KMS-11 (cell line): ENCODE measurements at regions not wholly inside any gene's neighbourhood (a gene's known extent, or its start where the extent isn't known, plus 50 kb on each side); places are given as distances from the start of the nearest gene placed in this dataset.

Experiments used
- H2AFZ ChIP-seq: fragments of 200-600 bp; sonication (generic); 2 replicates; pipeline ENCODE4 v1.6.1; 2016; ENCODE audit warnings: antibody characterized with exemption, mixed run types, low read depth
- H3K27ac ChIP-seq: fragments of 200-600 bp; sonication (generic); 2 replicates; pipeline ENCODE4 v1.6.1; 2016; ENCODE audit warnings: mild to moderate bottlenecking, mixed run types
- H3K27me3 ChIP-seq: fragments of 200-600 bp; sonication (generic); 2 replicates; pipeline ENCODE4 v1.6.1; 2017; ENCODE audit warnings: mild to moderate bottlenecking, low read depth, mixed run types, moderate library complexity; ENCODE audit not compliant: insufficient read depth
- H3K36me3 ChIP-seq: fragments of 200-600 bp; sonication (generic); 2 replicates; pipeline ENCODE4 v1.6.1; 2017; ENCODE audit warnings: mild to moderate bottlenecking, mixed run types; ENCODE audit not compliant: insufficient read depth
- H3K4me1 ChIP-seq: fragments of 200-600 bp; sonication (generic); 2 replicates; pipeline ENCODE4 v1.6.1; 2016; ENCODE audit warnings: mild to moderate bottlenecking, low read depth, mixed run types; ENCODE audit not compliant: poor library complexity, severe bottlenecking
- H3K4me2 ChIP-seq: fragments of 200-600 bp; sonication (generic); 2 replicates; pipeline ENCODE4 v1.7.0; 2016; ENCODE audit warnings: mild to moderate bottlenecking, mixed run types
- H3K4me3 ChIP-seq: fragments of 200-600 bp; sonication (generic); IDR thresholded peaks from 2 replicates; pipeline ENCODE4 v1.6.1; 2017; ENCODE audit warnings: low read depth, low read length, mixed read lengths; ENCODE audit not compliant: insufficient read depth
- H3K79me2 ChIP-seq: fragments of 200-600 bp; sonication (generic); 2 replicates; pipeline ENCODE4 v1.6.1; 2016; ENCODE audit warnings: low read depth, mixed run types; ENCODE audit not compliant: insufficient read depth
- H3K9ac ChIP-seq: fragments of 200-600 bp; sonication (generic); 2 replicates; pipeline ENCODE4 v1.6.1; 2016; ENCODE audit warnings: mild to moderate bottlenecking, mixed run types
- H4K20me1 ChIP-seq: fragments of 200-600 bp; sonication (generic); 2 replicates; pipeline ENCODE4 v1.6.1; 2016; ENCODE audit warnings: mild to moderate bottlenecking, mixed run types; ENCODE audit not compliant: insufficient read depth
- CTCF ChIP-seq: fragments of 200-600 bp; sonication (generic); conservative IDR thresholded peaks from 2 replicates; pipeline ENCODE4 v1.6.1; 2017; ENCODE audit warnings: low read depth, mild to moderate bottlenecking, antibody characterized with exemption, low read length, moderate library complexity, mixed read lengths

DNA sequence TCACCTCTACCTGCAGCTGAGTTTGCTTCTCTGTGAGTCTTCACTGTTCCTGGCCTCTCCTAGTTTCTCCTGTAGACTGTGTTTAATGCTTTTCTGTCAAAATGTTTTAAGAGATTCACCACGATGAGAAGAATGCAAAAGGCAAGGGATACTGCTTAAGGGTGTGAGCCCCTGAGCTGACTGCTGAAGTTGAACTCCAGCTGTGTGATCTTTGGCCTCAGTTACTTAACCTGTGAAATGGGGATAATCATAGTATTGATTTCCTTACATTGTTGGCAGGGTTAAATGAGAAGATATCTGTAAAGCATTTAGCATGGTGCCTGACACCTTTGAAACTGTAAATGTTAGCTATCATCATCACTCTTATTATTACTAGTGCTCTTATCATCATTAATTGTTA lies 230.2 kb upstream of the MYLIP start:
- no peak overlapping the region for H3K9ac ChIP-seq
- H3K4me1 ChIP-seq: no peaks in the 10 kb centered on the region
- no peak overlapping the region for H2AFZ ChIP-seq
- no peak overlapping the region for H3K27ac ChIP-seq
- no peak for TF ChIP-seq CTCF
- H3K4me2 ChIP-seq: no peak overlapping the region
- no peaks in the 10 kb centered on the region for H4K20me1 ChIP-seq
- H3K79me2 ChIP-seq: no peaks in the 10 kb centered on the region
- no peaks in the 10 kb centered on the region for H3K27me3 ChIP-seq
- H3K4me3 ChIP-seq: no peak overlapping the region
- no peaks in the 10 kb centered on the region for H3K36me3 ChIP-seq

DNA sequence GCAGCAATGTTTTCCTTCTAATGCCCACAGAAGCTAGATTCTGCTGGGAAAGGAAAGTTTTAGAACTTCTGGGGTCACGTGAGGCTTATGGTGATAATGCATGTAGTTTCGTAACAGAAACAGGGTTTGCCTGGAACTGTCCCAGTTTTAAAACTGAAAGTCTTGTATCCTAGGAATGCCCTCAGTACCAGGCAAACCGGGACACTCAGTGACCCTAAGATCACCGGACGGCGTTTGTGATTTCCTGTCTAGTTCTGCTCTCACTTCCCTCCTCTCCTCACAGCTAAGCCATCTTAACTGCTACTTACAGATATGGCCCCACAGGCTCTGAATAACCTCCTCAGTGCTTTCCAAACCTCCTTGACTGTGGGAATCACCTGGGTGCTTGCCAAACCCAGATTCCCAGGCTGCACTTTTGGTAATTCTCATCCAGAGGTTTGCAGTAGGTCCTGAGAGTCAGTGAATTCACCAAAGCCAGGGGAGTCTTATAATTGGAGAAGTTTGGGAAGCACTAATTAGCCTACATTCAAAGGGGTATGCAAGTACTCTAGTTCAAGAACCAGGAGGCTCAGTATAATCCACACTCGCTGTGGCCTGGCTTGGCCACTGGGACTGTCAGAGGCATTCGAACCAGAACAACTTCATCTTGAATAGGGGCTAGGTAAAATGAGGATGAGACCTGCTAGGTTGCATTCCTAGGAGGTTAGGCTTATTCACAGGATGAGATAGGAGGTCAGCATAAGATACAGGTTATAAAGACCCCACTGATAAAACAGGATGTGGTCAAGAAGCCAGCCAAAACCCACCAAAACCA lies 231.6 kb upstream of the MYLIP start:
- no peak overlapping the region for H2AFZ ChIP-seq
- no peaks in the 10 kb centered on the region for H4K20me1 ChIP-seq
- no peak overlapping the region for H3K9ac ChIP-seq
- no peaks in the 10 kb centered on the region for H3K36me3 ChIP-seq
- H3K4me3 ChIP-seq: no peak overlapping the region
- H3K27ac ChIP-seq: no peak overlapping the region
- no peaks in the 10 kb centered on the region for H3K4me1 ChIP-seq
- H3K4me2 ChIP-seq: no peak overlapping the region
- H3K79me2 ChIP-seq: no peaks in the 10 kb centered on the region
- TF ChIP-seq CTCF: no peak
- no peaks in the 10 kb centered on the region for H3K27me3 ChIP-seq

DNA sequence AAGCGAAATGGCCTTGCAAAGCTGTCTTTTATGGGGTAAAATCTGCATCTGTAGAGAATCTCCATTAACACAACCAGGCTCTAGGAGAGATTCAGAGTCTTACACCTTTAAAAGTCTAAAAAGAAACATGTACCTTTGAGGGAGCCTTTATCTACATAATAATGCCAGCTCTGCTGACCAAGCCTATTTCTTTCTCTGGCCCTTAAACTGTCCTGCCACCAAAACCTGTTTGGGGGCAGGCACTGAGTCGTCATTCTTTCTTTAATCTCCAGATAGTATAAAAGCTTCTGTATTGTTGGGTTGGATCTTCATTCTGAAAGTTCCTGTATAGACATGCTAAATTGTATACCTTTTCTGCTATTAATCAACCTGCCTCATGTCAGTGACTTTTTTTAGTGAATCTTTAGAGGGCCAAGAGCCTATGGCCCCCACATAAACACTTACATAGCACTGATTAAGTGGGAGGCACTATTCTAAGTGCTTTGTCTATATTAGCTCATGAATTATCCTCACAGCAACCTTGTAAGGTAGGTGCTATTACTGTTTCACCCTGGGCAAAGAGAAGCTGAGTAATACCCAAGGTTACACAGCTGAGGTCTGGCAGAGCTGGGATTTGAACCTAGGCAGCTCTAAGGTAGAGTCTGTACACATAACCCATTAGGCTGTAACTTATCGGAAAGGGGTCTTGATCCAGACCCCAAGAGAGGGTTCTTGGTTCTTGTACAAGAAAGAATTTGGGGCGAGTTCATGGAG lies 232.3 kb upstream of the DTNBP1 start:
- no peaks in the 10 kb centered on the region for H3K36me3 ChIP-seq
- TF ChIP-seq CTCF: no peak
- no peaks in the 10 kb centered on the region for H3K27me3 ChIP-seq
- H3K9ac ChIP-seq: no peak overlapping the region
- H3K27ac ChIP-seq: no peak overlapping the region
- no peaks in the 10 kb centered on the region for H4K20me1 ChIP-seq
- no peak overlapping the region for H3K4me2 ChIP-seq
- H3K4me3 ChIP-seq: no peak overlapping the region
- H3K79me2 ChIP-seq: no peaks in the 10 kb centered on the region
- H3K4me1 ChIP-seq: no peaks in the 10 kb centered on the region
- no peak overlapping the region for H2AFZ ChIP-seq

DNA sequence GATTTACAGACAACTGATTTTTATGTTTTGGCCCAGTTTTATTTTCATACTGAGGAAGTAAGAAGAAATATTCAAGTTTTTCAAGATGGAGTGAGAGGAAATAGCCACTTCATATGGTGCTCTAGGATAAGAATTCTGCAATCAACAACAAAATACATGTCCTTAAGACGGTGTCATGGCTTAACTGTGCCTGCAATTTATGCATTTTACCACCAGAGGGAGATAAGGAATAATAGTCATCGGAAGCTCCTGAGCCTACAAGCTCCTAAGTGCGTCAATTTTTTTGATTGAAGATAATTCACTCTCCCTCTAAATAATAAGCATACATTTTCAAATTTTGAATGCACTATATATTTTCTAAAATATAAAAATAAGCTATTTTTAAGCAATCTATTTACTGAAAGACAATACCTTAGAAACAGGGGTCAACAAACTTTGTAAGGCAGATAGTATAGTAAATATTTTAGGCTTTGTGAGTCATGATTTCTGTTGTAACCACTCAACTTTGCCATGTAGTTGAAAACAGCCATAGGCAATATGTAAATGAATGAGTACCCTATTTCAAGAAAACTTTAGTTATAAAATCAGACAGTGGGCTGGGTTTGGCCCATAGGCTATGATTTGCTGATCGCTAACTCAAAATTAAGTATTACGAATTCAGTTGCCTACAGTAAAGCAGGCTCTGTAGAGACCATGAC lies 230.9 kb upstream of the DTNBP1 start:
- Histone ChIP-seq H2AFZ (no peak overlapping the region), H3K9ac (no peak overlapping the region), H3K79me2 (no peaks in the 10 kb centered on the region), H4K20me1 (no peaks in the 10 kb centered on the region), H3K4me1 (no peaks in the 10 kb centered on the region), H3K27me3 (no peaks in the 10 kb centered on the region), H3K4me2 (no peak overlapping the region), H3K4me3 (no peak overlapping the region), H3K27ac (no peak overlapping the region), H3K36me3 (no peaks in the 10 kb centered on the region)
- peak; percentile 65 for TF ChIP-seq CTCF
